ENCODE measurements at regions not wholly inside any gene's neighbourhood (a gene's known extent, or its start where the extent isn't known, plus 50 kb on each side); places are given as distances from the start of the nearest gene placed in this dataset.
"Not testable (repeated sequence)": the region's sequence is repeated elsewhere in the genome, so short reads cannot be mapped to it uniquely, and the experiment has no call there.

DNA sequence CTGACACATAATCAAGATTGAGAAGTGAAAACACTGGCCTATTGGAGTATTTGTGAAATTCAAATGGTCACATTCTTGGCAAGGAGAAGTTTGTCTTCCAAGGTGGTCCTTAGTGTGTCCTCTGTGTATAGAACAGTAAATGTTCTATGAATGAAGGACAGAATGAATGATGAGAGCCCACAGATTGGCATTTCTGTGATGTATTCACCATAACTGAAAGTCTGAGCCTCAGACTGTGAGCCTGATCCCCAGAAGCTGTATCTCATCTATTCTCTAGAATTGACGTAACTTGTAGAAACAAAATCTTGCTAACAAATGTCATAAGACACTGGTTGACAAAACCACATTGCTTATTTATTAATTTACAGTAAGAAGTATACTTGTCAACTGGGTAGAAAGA is 111.5 kb upstream of the ETV3 start:
- DNase-seq: no peak

DNA sequence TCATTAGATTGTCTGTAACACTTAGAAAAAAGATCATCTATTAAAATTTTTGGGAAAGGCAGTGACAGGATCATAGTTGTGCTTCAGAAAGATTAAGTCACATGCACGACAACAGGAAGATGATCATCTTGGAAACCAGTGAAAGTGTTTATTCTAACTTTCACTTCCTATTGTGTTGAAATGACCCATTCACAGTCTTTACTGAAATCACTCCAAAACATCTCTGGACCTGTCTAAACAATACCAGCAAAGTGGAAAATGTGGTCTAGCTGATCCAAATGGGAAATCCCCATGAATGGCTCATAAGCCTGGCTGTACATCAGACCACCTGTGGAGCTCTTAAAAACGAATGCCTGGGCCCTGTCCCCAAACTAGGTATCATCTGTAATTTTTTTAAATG is 111.1 kb upstream of the ETV3 start:
- DNase-seq: no peak

DNA sequence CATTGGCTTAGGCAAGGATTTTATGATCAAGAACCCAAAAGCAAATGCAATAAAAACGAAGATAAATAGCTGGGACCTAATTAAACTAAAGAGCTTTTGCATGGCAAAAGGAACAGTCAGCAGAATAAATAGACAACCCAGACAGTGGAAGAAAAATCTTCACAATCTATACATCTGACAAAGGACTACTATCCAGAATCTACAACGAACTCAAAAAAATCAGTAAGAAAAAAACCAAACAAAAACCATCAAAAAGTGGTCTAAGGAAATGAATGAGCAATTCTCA is 109.5 kb upstream of the ETV3 start:
- not testable (repeated sequence) for DNase-seq

DNA sequence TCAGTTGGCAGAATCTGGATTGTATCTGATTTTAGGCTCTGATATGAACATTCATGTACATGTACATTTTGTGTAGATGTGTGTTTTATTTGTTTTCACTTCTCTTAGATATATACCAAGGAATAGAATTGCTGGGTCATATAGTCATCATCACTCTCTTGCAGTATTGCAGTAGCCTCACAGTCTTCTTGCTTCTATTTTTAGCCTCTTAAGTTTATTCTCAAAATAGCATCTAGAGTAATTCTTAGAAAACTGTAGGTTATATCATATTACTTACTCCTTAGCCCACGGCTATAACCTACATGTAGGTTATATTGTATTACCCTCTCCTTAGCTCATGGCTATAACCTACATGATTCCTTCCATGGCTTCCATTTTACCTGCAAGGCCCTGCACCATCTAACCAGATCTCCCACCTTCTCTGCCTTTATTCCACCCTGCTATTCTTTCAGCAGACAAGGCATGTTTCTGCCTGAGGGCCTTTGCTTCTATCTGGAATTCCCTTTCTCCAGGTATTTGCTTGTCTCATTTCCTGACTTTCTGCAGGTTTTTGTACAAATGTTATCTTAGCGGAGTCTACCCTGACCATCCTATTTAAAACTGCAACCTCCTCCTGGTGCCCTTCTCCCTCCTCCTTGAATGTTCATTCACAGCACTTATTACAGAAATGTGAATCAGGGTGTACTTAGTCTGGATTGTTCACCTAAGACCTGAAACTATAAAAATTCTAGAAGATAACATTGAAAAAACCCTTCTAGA is 109.0 kb upstream of the ETV3 start:
- no peak for DNase-seq

DNA sequence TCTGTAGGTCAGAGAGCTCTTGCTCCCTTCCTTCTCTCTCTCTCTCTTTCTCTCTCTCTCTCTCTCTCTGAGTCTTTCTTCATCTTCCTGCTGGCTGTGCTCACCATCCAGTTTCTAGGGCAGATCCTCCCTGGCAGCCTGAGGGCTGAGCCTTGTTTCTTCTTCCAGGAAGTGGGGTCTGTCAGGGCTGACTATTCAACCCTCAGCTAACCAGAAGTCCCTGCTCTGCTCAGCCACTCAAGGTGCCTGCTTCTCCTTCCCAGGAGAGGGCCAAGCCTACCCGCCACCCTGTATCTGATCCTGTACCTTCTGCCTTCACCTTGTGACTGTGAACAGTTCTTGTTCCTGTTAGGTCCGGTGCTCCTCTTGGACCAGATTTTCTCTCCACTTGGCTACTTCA is 107.6 kb upstream of the ETV3 start:
- DNase-seq: no peak

DNA sequence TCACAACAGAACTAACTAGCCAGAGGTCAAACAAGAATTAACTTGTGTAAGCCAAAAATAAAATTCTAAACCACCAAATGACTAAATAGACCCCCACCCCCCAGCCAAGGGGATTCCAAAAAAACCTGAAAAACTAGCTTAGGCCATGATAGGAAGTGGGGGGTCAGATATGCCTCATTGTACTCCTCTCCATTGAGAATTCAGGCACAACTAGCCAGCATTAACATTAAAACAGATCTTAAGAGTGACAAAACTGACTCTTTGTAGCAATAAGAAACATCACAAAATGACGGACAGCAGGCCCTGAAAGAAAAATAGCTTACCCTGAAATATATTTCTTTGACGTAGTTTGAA is 103.0 kb upstream of the ETV3 start:
- no peak for DNase-seq

DNA sequence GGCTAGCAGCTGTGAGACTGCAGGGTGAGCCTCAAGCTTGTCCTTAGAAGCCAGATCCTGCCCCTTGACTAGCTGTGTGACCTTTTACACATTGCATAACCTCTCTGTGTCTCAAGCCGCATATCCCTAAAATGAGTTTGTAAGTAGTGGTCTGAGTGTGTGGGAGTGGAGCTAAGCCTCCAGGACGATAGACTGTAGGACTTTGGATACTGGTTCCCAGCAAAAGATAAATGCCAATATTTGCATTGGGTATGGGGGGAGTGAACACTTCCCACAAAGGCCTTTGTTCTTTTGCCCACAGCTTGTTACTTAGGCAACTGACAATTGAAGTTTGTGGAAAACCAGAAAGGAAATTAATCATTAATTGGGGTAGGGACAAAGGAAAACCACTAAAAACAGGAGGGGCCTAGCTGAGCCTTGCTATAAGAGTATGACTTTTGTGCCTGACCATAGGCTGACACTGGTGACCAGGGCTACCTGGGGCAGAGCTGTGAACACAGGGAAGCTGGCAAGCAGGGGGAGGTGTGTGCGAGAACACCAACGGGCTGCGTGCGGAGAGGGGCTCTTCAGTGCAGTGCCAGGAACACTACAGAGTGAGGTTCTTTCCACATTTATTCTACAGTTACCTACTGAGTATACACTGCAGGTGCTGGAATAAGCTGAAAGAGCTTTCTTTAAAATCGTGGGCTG is 102.4 kb upstream of the ETV3 start:
- no peak for DNase-seq

DNA sequence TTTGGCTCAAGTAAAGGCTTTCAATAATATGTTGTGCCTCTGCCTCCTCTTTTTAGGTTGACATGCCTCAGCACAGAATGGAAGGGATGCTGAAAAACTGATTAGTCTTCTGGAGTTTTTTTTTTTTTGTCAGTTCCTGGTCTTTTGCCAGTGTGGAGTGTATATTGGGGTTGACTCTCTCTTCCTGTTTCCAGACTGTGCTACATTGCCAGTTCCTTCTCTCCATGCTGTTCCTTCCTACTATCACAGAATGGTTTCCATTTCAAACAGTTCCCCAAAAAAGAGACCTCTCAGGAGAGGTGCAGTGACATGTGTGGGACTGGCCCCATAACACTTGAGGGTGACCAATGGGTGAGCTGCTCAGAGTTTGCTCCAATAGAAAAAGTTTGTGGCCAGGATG is 101.7 kb upstream of the ETV3 start:
- no peak for DNase-seq

DNA sequence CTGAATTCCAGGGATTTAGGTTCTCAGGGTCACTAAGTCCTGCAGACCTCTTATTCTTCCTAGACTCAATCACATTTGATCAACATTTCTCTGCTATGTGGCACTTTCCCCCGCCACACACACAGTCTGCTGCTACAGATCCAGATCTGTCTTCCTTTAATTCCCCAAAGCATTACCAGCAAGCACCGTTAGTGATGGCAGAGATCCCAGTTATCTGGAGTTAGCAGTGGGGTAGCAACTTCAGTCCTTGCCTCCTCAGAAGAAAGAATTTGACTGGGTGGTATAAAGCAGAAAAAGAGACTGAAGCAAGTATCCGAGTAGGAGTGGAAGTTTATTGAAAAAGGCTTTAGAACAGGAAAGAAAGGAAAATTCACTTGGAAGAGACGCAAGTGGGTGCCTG is 100.4 kb upstream of the ETV3 start:
- DNase-seq: no peak

DNA sequence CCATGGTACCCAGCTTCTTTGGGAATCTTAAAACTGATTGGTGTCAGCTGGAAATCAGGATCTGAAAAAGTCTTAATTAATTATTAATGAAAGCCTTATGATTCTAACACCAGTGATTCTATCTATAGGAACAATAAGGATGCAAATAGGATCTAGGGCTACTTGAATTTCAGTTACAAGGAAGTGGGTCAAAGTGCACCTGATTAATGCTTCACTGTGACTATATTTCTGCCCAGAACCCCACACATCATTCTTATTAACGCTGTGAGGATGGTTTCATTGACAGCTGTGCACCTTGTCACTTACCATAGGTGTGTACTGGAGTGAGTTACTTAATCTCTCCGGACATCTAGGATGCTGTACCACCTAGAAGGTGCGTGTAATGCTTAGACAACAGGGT is 99.8 kb upstream of the ETV3 start:
- DNase-seq: no peak

DNA sequence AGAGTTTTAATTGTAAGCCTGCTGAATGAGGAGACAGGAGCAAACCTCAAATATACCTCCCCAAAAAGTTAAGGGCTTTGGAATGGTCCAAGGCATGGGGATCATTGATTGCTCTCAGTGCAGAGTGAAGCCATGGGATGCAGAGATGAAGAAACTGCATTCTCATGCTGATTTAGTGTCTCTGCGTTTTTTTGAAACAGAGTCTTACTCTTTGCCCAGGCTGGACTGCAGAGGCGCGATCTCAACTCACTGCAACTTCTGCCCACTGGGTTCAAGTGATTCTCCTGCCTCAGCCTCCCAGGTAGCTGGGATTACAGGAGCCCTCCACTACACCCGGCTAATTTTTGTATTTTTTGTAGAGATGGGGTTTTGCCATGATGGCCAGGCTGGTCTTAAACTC is 99.3 kb upstream of the ETV3 start:
- no peak for DNase-seq

DNA sequence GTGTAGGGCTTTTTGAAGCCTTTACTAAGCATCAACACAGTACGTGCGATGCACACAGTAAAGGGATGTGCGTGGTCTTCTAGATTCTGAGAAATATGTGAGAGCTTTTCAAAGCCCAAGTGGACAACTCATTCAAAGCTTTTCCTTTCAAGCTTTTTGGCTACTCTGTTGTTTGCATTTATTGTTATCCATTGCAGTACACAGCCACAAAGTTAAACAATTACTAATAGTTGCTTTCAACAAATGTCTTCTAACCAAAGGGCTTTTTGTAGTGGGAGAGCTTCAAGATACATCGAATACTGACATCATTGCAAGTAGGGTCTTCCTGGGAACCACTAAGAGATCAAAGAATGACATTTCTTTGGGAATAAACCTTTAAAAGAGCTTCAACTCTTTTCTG is 97.9 kb upstream of the ETV3 start:
- DNase-seq: no peak

DNA sequence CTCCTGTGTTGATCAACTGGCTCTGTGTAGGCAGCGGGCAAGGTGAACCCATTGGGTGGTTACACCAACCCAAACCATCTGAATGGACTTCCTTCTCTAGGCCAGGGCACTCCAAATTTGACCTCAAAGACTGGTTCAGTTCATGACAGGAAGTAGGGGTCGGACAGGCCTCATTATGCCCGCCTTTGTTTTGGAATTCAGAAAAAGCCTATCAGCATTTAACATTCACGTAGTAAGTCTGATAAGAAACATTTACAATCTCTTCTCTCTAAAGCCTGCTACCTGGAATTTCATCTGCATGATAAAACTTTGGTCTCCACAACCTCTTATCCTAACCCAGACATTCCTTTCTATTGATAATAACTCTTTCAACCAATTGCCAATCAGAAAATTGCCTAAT is 97.1 kb upstream of the ETV3 start:
- no peak for DNase-seq

DNA sequence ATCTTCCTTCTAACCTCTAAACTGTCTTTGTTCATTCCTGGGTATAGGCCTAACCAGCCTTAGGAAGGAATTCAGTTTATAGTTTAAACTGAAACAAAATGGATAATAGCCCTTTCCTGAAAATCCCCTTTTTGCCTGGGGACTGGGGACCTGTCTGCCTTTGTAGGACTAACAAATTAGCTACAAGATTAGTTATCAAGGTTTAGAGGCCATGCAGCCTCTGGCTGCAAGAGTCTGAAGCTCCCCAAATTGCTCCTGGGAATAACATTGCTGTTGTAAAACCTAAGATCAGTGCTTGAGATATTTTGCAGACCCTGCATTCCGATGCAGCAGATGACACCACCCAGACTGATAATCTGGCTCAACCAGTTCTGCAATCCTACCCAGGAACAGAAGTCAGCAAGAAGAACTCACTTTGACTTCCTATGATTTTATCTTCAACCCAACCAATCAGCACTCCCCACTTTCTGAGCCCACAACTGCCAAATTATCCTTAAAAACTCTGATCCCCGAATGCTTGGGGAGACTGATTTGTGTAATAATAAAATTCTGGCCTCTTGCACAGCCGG is 96.6 kb upstream of the ETV3 start:
- no peak for DNase-seq

DNA sequence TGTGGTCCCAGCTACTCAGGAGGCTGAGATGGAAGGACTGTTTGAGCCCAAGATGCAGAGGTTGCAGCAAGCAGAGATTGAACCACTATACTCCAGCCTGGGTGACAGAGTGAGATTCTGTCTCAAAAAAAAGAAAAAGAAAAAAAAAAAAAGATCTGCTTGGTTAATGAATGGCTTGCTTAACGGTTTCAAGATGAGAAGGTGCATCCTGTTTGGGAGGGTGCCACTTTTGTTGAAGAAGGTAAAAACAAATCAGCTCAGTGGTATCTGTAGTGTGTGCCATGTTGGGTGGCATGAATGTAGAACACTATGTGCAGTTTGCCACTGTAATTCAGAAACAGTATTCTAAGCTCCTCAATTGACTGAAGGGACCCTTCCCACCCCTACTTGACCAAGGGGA is 94.9 kb upstream of the ETV3 start:
- no peak for DNase-seq

DNA sequence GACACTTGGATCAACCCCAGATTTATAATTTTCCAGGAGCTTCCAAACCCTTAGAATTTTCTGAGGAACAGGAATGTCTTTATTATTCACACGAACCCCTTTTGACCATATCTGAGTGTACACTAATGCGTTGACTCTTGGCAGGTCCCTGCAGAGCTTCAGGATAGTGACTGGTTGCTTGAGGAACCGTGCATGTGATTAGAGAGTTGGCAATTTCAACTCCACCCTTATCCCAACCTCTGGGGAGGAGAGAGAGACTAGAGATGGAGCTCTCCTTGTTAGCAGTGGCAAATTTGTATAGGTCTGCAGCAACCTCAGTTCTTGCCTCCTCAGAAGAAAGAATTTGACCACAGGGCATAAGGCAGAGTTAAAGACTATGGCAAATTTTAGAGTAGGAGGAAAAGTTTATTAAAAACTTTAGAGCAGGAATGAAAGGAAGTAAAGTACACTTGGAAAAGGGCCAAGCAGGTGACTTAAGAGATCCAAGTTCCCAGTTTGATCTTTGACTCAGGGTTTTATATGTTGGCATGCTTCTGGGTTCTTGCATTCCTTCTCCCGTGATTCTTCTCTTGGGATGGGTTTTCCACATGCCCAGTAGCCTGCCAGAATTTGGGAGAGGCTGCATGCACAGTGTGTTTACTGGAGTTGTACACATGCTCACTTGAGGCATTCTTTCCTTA is 93.8 kb upstream of the ETV3 start:
- DNase-seq: no peak

DNA sequence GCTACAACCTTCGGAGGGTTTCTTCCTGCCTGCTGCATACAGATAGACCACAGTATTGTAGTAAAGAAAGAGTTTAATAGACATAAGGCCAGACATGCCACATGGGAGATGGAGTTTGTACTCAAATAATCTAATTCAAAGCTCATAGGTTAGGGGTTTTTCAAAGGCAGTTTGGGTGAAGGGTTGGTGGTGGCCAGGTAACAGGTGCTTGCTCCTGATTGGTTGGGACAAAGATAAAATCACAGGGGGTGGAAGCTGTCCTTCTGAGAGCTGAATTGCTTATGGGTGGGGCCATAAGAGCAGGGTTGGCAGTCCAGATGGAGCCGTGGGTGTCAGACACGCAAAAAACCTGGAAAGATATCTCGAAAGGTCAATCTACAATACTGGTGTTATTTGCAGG is 92.3 kb upstream of the ETV3 start:
- no peak for DNase-seq

DNA sequence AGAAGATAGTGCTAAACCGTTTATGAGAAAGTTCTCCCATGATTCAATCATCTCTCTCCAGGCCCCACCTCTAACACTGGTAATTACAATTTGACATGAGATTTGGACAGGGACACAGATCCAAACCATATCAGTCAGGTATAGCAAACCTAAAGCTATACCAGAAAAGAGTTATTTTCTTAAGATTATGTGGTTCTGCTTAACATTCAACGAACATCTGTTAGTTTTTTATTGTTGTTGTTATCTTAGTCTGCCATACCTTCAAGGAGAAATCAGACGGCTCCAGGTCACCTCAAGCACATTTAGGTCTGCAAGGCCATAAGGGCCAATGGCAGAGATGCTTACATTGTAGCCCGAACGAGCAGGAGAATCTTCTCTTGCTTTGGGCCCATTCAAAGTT is 89.5 kb upstream of the ETV3 start:
- no peak for DNase-seq

DNA sequence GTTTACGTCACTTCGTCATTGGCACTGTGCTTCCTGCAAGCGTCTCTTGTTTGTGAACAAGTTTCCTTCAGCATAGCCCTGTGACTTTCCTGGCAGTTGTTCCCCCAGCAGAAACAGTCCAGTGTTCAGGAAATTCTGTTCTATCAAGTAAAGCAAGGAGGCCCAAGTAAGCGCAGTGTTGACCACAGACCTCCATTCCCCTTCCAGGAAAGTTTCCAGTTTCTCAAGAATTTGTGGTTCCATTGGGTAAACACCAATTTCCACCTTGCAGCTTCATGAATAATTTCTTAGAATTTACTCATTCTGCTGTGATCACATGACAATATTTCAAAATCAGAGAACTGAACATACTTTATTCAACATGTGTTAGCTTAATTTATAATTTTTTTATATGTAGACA is 88.5 kb upstream of the ETV3 start:
- no peak for DNase-seq

DNA sequence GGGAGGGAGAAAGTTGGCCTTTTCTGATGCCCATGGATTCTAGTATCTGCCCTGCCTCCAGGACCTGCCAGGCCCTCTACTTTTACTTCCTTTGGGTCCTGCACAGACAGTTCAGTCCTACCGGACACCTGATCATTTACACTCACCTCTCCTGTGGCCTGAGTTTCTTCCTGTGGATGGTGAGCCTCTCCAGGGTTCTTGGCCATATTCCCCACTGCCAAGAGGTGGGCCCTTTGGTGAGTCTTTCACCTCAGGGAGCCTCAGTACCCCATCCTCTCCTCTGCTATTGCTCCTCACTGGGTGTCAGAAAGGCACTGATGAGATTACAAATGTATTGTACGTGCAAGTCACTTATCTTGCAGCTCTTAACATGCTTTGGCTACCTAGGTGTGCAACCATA is 81.4 kb upstream of the ETV3 start:
- no peak for DNase-seq

DNA sequence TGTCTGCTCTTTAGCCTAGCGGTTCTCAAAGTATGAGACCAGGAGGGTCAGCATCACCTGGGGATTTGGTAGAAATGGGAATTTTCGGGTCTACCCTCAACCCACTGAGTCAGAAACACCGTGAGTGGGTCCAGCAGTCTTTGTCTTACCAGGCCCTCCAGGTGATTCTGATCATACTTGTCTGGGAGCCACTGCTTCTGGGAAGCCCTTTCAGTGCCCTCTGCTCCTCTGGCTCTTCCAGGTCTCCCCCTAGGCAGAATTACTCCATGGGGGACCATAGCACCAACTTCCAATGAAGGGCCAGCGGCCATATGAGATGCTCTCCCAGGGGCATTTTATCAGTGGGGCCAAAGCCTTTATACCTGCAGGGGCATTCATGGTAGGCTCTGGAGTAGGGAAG is 81.0 kb upstream of the ETV3 start:
- no peak for DNase-seq

DNA sequence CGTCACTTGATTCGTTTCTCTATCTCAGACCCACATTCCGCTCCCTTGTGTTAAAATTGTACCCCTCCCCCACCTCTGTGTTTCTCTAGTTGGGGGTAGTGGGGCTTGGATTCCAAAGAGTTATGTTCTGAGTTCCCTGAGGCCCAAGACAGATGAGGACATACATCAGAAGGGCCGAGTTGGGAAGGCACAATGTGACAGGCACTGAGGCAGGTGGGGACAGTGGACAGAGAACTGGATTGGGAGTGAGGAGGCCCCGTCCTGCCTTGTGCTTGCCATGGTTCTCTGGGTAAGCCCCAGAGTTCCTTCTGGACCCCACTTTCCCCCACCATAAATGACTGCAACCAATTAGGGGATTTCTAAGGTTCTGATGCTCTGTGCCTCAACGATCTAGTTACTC is 80.5 kb upstream of the ETV3 start:
- DNase-seq: no peak

DNA sequence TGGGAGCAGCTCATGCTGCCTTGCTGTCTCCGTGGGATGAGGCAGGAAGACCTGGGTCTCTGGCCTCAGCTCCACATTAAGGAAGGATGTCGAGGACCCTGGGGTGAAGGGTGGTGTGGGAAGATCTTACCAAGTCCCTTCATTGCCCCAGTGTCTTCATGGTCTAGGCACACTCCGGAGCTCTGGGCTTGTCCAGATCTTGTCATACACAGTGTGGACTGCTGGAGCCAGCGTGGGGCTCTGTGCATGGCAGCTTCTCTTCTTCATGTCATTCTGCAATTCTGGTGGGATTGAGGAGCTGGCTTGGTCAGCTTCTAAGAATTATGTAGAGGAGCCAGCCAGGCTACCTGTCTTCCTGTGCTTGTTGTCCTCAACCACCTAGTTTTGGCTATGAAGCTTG is 79.3 kb upstream of the ETV3 start:
- DNase-seq: no peak

DNA sequence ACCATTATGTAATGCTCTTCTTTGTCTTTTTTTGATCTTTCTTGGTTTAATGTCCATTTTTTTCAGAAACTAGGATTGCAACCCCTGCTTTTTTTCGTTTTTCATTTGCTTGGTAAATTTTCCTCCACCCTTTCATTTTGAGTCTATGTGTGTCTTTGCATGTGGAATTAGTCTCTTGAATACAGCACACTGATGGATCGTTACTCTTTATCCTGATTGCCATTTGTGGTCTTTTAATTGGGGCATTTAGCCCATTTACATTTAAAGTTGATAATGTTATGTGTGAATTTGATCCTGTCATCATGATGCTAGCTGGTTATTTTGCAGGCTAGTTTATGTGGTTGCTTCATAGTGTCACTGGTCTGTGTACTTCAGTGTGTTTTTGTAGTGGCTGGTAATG is 75.6 kb upstream of the ETV3 start:
- DNase-seq: no peak

DNA sequence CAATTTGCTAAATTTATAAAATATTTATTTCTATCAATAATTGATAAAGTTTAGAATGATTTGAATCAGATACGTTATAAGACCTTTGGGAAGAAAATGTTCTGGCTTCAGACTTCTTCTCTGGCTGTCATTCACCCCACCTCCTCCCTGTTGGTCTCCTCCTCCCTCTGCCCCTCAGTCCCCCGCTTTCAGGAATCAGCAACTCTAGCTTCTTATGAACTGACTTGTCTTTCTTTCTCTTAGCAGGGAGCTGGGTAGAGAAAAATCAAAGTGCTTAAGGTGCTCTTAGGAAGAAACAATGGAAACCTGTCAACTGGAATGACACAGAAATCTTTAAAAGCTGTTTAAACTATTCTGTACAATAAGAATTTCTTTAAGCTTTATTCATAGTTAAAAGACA is 71.3 kb upstream of the ETV3 start:
- DNase-seq: no peak
